ENCODE measurements at regions not wholly inside any gene's neighbourhood (a gene's known extent, or its start where the extent isn't known, plus 50 kb on each side); places are given as distances from the start of the nearest gene placed in this dataset.

DNA sequence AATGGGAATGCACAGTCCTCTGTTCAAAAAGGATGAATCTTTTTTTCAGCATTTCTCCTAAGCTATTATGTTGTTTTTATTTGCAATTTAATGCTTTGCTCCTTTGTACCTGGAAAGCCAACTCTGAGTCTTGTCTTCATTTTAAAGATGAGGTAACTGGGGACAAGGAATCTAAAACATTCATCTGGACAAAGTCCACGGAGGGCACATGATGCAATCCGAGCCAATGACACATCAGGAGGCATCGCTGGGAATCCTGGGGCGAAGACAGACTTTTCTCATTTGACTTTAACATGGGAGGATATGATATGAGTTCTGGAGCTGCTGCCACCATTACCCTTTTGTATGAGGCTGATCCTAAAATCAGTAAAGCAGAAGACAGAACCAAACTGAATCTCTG lies 116.5 kb upstream of the REG3G start:
- Histone ChIP-seq H3K4me3 (no peak overlapping the region), H3K36me3 (no peaks in the 10 kb centered on the region), H3K4me1 (no peaks in the 10 kb centered on the region), H3K9me3 (no peaks in the 10 kb centered on the region), H3K27me3 (no peaks in the 10 kb centered on the region), H3K27ac (no peak overlapping the region)
- no peak for DNase-seq (ENCODE audit: low spot score)
- TF ChIP-seq, protein P1, sequence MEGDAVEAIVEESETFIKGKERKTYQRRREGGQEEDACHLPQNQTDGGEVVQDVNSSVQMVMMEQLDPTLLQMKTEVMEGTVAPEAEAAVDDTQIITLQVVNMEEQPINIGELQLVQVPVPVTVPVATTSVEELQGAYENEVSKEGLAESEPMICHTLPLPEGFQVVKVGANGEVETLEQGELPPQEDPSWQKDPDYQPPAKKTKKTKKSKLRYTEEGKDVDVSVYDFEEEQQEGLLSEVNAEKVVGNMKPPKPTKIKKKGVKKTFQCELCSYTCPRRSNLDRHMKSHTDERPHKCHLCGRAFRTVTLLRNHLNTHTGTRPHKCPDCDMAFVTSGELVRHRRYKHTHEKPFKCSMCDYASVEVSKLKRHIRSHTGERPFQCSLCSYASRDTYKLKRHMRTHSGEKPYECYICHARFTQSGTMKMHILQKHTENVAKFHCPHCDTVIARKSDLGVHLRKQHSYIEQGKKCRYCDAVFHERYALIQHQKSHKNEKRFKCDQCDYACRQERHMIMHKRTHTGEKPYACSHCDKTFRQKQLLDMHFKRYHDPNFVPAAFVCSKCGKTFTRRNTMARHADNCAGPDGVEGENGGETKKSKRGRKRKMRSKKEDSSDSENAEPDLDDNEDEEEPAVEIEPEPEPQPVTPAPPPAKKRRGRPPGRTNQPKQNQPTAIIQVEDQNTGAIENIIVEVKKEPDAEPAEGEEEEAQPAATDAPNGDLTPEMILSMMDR (IDR thresholded peaks at IDR 0.05) = no peak

- H3K9me3 ChIP-seq = no peaks in the 10 kb centered on the region
- no peak for DNase-seq (ENCODE audit: low spot score)
- no peaks in the 10 kb centered on the region for H3K36me3 ChIP-seq
- no peak overlapping the region for H3K4me3 ChIP-seq
- H3K27me3 ChIP-seq = no peaks in the 10 kb centered on the region
- TF ChIP-seq, protein P1 (IDR thresholded peaks at IDR 0.05) = no peak
- no peak overlapping the region for H3K27ac ChIP-seq
- no peaks in the 10 kb centered on the region for H3K4me1 ChIP-seq
These were observed 115.1 kb upstream of the REG3G start for GRCh38 chr2:78910376-78910775.

DNA sequence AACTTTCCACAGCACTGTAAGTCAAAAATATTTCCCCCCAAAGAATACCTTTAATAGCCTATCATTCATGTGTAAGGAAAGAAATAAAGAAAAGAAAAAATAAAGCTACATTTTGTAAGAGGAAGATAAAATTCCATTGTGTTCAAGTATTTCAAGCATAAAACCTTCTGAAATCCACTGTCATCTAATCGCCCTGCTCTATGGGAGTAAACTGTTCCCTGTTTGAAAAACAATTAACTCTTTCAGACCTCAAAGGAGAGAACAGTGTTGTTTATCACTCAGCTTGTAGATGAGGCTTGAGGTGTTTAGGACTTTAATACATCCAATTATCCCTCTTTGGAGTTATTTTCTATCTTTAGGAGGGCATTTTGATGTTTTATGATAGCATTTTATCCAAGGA lies 112.2 kb upstream of the REG3G start:
- no peaks in the 10 kb centered on the region for H3K4me1 ChIP-seq
- no peak overlapping the region for H3K27ac ChIP-seq
- TF ChIP-seq, protein P1 (IDR thresholded peaks at IDR 0.05) = no peak
- no peaks in the 10 kb centered on the region for H3K9me3 ChIP-seq
- H3K27me3 ChIP-seq = no peaks in the 10 kb centered on the region
- no peak overlapping the region for H3K4me3 ChIP-seq
- no peaks in the 10 kb centered on the region for H3K36me3 ChIP-seq
- DNase-seq (ENCODE audit: low spot score) = no peak

DNA sequence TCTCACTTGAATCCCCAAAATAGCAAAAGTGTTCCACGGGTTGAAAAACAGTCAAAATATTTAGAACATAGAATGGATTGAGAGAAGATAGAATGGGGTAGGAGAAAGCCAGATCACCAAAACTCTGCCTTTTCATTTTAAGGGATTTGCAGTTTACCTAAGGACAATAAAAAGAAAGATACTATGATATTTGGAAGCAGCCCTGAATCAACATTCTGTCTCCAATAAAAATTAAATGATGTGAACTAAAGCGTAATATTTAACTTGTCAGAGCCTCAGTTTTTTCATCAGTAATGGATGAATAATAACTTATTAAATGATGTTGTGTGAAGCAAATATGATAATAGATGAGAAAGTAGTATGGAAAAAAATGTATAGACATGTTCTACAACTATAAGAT lies 100.2 kb upstream of the REG3G start:
- TF ChIP-seq, protein P1 (IDR thresholded peaks at IDR 0.05) = no peak
- no peak for DNase-seq (ENCODE audit: low spot score)
- H3K27me3 ChIP-seq = no peaks in the 10 kb centered on the region
- H3K36me3 ChIP-seq = no peaks in the 10 kb centered on the region
- H3K27ac ChIP-seq = no peak overlapping the region
- H3K9me3 ChIP-seq = no peaks in the 10 kb centered on the region
- no peak overlapping the region for H3K4me3 ChIP-seq
- H3K4me1 ChIP-seq = no peaks in the 10 kb centered on the region

DNA sequence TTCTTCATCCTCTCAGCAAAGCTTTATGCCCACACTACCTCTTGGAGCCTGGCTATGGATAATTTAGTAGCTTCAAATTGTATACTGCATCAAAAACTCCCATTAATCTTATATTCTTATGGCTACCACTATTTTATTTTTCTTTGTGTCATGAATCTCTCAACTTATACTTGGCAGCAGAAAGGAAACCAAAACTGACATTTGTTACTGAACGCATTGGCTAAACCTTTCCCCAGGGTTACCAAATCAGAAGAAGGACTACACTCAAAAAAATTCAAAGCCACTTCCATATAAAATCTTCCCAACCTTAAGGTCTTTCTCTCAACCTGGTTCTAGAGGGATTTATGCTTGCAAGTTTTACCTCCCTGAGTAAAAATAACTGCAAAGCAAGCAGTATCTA lies 97.0 kb upstream of the REG3G start:
- no peak for DNase-seq (ENCODE audit: low spot score)
- no peak overlapping the region for H3K4me3 ChIP-seq
- no peak overlapping the region for H3K27ac ChIP-seq
- no peaks in the 10 kb centered on the region for H3K36me3 ChIP-seq
- TF ChIP-seq, protein P1 (IDR thresholded peaks at IDR 0.05) = no peak
- no peaks in the 10 kb centered on the region for H3K4me1 ChIP-seq
- no peaks in the 10 kb centered on the region for H3K9me3 ChIP-seq
- no peaks in the 10 kb centered on the region for H3K27me3 ChIP-seq

DNA sequence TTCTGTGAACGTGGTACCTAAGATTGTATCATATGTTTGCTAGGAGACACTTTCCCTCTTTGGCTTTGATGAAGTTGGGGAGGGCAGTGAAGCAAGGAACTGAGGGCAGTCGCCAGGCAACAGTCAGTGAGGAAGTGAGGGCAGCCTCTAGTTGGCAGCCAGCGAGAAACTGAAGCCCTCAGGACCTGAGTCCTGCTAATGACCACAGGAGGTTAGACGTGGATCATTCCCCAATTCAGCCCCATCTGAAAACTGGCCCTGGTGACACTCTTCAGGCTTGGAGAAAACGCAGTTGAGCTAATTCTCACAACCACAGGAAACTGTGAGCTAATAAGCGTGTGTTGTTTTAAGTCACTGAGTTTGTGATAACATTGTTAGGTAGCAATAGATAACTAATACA lies 84.5 kb upstream of the REG3G start:
- no peaks in the 10 kb centered on the region for H3K4me1 ChIP-seq
- no peak overlapping the region for H3K4me3 ChIP-seq
- H3K9me3 ChIP-seq = peaks cover 0 to 12% of the 10 kb centered on the region in 2 donors
- H3K36me3 ChIP-seq = no peaks in the 10 kb centered on the region
- no peaks in the 10 kb centered on the region for H3K27me3 ChIP-seq
- TF ChIP-seq, protein P1 (IDR thresholded peaks at IDR 0.05) = no peak
- H3K27ac ChIP-seq = no peak overlapping the region
- DNase-seq (ENCODE audit: low spot score) = no peak

Measured in right atrium auricular region (tissue), 2 donors.